GM21576 (cell line): ENCODE measurements at regions not wholly inside any gene's neighbourhood (a gene's known extent, or its start where the extent isn't known, plus 50 kb on each side); places are given as distances from the start of the nearest gene placed in this dataset.

Experiments
- ATAC-seq: cut with Tn5 transposase; IDR thresholded peaks from one replicate; pipeline ENCODE4 v1.9.1; 2021; ENCODE audit warnings: mild to moderate bottlenecking, moderate library complexity; ENCODE audit not compliant: unreplicated experiment

- no peak for ATAC-seq
These were observed 112.0 kb upstream of the ISL1 start for GRCh38 chr5:51271261-51271660.

DNA sequence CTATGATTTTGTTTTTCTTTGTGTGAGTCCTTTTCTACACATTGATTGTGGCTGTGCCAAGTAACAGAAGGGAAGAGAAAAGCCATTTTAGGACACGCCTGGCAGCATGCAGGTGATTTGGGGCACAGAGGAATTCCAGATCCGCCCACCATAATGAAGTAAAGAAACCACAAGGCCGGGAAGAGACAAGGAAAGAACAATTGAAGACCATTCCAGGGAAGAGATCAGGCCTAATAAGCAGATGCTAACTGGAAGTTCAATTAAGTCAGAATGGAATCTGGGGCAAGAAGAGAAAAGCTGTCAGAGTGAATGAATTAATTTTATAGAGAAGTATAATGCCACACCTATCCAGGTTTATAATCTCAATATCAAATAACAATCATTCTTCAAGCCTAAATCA is 110.2 kb upstream of the ISL1 start:
- ATAC-seq: no peak

- ATAC-seq: no peak
These were observed 109.4 kb upstream of the ISL1 start for GRCh38 chr5:51273871-51274270.

GRCh38 chr5:51275428-51275827 is 107.8 kb upstream of the ISL1 start:
- ATAC-seq: no peak

DNA sequence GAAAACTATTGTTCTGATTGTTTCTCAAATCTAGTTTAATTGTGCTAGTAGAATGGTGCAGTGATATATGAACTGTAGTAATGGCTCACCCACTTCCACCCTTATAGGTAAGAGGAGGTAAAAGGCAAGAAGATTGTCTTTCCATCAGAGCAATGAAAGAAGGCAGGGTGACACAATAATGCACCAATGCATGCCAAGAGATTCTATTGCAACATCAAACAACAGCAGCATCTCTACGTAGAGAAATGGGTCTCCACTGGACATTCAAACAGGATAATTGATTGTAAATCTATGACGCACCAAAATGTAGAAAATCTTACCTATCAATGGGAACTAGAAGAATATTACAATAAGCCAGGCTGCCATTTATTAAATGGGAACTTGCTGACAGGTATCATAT is 107.0 kb upstream of the ISL1 start:
- ATAC-seq: no peak

DNA sequence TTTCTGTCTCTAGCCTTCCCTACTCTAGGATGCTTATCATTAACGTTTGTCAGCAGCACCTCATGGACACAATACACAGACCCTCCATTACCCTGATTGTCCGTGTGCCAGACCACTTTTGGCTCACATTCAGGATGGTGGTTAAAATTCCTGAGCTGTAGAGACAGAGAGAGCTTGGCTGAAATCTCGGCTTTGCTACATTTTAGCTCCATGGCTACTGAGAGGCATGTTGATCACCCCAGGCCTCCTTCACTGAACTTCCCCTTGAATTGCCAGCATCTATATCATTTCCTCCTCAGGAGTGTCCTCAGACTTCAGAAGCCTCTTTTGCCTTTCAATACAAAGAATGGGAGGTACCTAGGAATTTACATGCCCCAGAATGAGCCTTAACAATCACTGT is 104.7 kb upstream of the ISL1 start:
- no peak for ATAC-seq

DNA sequence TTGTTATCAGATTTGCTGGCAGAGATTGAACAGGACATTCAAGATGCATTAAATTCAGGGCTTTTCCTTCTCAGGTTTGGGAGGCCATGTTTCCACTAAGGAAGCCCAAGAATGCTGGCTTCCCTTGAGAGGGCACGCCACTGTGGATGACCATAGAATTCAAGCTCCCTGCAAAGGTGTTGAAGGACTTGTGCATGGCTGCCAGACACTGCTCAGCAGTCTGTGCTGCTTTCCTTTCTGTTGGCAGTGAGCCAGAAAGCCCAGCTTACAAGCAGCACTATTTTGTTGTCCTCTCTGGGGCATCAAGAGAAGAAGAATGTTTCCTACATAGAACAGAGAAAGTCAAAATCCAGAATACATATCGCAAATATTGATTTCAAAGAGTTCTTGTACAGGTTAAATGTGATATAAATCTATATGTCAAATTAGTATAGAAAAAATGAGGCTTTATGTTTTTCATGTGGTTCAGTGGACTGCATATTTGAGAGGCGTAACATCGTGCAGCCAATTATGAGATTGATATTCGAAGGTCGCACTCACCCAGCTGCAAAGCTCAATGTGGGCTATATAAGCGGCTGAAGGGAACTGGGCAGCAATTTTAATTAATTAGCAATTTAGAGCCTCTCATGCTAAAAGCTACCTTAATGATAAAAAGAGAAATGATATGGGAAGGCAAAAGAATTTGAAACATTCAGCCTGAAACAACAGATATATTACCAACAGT is 103.1 kb upstream of the ISL1 start:
- no peak for ATAC-seq

DNA sequence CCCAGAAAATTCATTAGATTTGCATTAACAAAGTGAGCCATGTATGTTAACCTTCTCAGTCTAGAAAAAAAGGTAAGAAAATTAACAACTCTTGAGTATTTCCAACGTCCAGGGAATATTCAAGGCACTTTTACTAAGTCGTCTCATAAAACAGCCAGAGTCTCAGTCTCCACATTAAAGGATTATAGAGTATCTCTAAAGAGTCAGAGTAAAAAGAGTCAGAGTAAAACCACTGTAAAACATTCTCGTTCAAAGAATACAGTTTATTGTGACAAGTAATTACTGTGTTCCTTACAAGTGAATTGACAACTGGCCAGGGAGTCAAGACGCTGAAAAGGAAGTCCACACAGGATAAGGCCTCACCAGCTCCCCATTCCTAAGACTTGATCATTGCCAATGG is 97.2 kb upstream of the ISL1 start:
- no peak for ATAC-seq

DNA sequence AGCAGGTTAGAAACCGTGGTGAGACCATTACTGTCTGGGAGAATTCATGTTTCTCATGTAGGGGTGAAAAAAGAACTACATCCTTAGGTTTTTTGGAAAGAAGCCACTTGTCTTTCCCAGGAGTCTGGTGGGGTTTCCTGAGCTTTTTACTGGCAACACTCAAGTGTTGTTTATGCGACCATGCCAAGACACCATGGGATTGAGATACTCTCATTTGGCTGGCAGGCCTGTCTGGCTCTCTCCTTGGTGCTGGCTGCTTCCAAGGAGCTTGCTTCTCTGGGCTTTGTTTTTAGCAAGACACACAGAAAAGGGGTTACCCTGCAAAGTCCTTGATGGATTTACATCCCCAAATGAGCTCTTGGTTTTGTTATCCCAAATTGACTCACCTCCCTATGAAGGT is 80.9 kb upstream of the ISL1 start:
- no peak for ATAC-seq

GRCh38 chr5:51326844-51327243 is 56.4 kb upstream of the ISL1 start:
- no peak for ATAC-seq
